22Rv1 (cell line): ENCODE measurements at regions not wholly inside any gene's neighbourhood (a gene's known extent, or its start where the extent isn't known, plus 50 kb on each side); places are given as distances from the start of the nearest gene placed in this dataset.

Source experiments
- CTCF ChIP-seq: fragments of 450-650 bp; IDR thresholded peaks from 2 replicates; pipeline ENCODE4 v1.5.1; 2017; ENCODE audit warnings: mild to moderate bottlenecking
- ZFX ChIP-seq: fragments of 450-650 bp; IDR thresholded peaks from 2 replicates; pipeline ENCODE4 v1.6.1; 2017; ENCODE audit warnings: antibody characterized with exemption, borderline replicate concordance

GRCh38 chr16:86396901-86397311 lies 113.4 kb upstream of the FOXF1 start:
- TF ChIP-seq CTCF: no peak
- TF ChIP-seq ZFX: no peak
